Ectodermal cell (in vitro differentiated cells): ENCODE measurements at regions not wholly inside any gene's neighbourhood (a gene's known extent, or its start where the extent isn't known, plus 50 kb on each side); places are given as distances from the start of the nearest gene placed in this dataset.

ENCODE experiments used
- H3K27ac ChIP-seq: 2 replicates; pipeline ENCODE4 v1.7.0; 2013; ENCODE audit warnings: mild to moderate bottlenecking, low read depth, low read length; ENCODE audit not compliant: insufficient read depth, poor library complexity, severe bottlenecking
- H3K27me3 ChIP-seq: 2 replicates; pipeline ENCODE4 v1.7.0; 2013; ENCODE audit warnings: mild to moderate bottlenecking, low read length; ENCODE audit not compliant: insufficient read depth, control insufficient read depth, poor library complexity, severe bottlenecking
- H3K36me3 ChIP-seq: one replicate; pipeline ENCODE4 v1.7.0; 2013; ENCODE audit warnings: low read length; ENCODE audit not compliant: control insufficient read depth, insufficient read depth
- H3K4me1 ChIP-seq: one replicate; pipeline ENCODE4 v1.7.0; 2013; ENCODE audit warnings: low read length; ENCODE audit not compliant: control insufficient read depth, insufficient read depth
- H3K4me3 ChIP-seq: 2 replicates; pipeline ENCODE4 v1.7.0; 2013; ENCODE audit warnings: low read depth, low read length, control low read depth; ENCODE audit not compliant: insufficient read depth
- H3K9me3 ChIP-seq: 2 replicates; pipeline ENCODE4 v1.7.0; 2013; ENCODE audit warnings: mild to moderate bottlenecking, low read length, moderate library complexity; ENCODE audit not compliant: control insufficient read depth
- WGBS, 2 experiments: methylation state at CpG; one replicate each; pipeline ENCODE4 v1.1.7; 2013; ENCODE audit warnings: missing lambda C conversion rate in 2 of 2; 5-methylcytosine and 5-hydroxymethylcytosine counted together

- Histone ChIP-seq H3K36me3 (no peaks in the 10 kb centered on the region), H3K27me3 (no peaks in the 10 kb centered on the region), H3K9me3 (peaks cover 4% of the 10 kb centered on the region), H3K27ac (no peak overlapping the region), H3K4me3 (no peak overlapping the region), H3K4me1 (peaks cover 30% of the 10 kb centered on the region)
- 67% methylated on average over 1 of the region's 1 CpG; no CpG with 5 or more reads in 1 of the 2 experiments for WGBS, 2 experiments
Measured at GRCh38 chr15:95944193-95944592, 386.3 kb upstream of the NR2F2 start.

GRCh38 chr15:95944661-95945255 is 385.7 kb upstream of the NR2F2 start:
- no peaks in the 10 kb centered on the region for H3K27me3 ChIP-seq
- 83 to 96% methylated on average over 4 of the region's 4 CpGs for WGBS, 2 experiments

GRCh38 chr15:95946241-95946640 is 384.3 kb upstream of the NR2F2 start:
- WGBS, 2 experiments: 96 to 99% methylated on average over 2 of the region's 2 CpGs

More at GRCh38 chr15:95944661-95945255, 385.7 kb upstream of the NR2F2 start:
- peaks cover 24% of the 10 kb centered on the region for H3K4me1 ChIP-seq
- H3K36me3 ChIP-seq: no peaks in the 10 kb centered on the region
- H3K4me3 ChIP-seq: no peak overlapping the region
- no peak overlapping the region for H3K27ac ChIP-seq
- peaks cover 4% of the 10 kb centered on the region for H3K9me3 ChIP-seq

GRCh38 chr15:95946926-95947325 is 383.6 kb upstream of the NR2F2 start:
- Histone ChIP-seq H3K27me3 (no peaks in the 10 kb centered on the region), H3K27ac (no peak overlapping the region), H3K9me3 (peaks cover 4% of the 10 kb centered on the region), H3K4me3 (no peak overlapping the region), H3K36me3 (no peaks in the 10 kb centered on the region), H3K4me1 (peaks cover 15% of the 10 kb centered on the region)
- 93 to 94% methylated on average over 2 of the region's 2 CpGs for WGBS, 2 experiments

More at GRCh38 chr15:95946241-95946640, 384.3 kb upstream of the NR2F2 start:
- Histone ChIP-seq H3K9me3 (peaks cover 4% of the 10 kb centered on the region), H3K36me3 (no peaks in the 10 kb centered on the region), H3K27ac (no peak overlapping the region), H3K4me1 (peaks cover 16% of the 10 kb centered on the region), H3K4me3 (no peak overlapping the region), H3K27me3 (no peaks in the 10 kb centered on the region)

- Histone ChIP-seq H3K27ac (no peak overlapping the region), H3K4me1 (peaks cover 15% of the 10 kb centered on the region), H3K36me3 (no peaks in the 10 kb centered on the region), H3K4me3 (no peak overlapping the region), H3K27me3 (no peaks in the 10 kb centered on the region), H3K9me3 (no peaks in the 10 kb centered on the region)
- 92 to 94% methylated on average over 8 of the region's 8 CpGs for WGBS, 2 experiments
Measured at GRCh38 chr15:95948411-95948810, 382.1 kb upstream of the NR2F2 start.

GRCh38 chr15:95953032-95953431 is 377.5 kb upstream of the NR2F2 start:
- no peaks in the 10 kb centered on the region for H3K9me3 ChIP-seq
- H3K27me3 ChIP-seq: no peaks in the 10 kb centered on the region
- no peak overlapping the region for H3K4me3 ChIP-seq
- no peak overlapping the region for H3K27ac ChIP-seq
- H3K4me1 ChIP-seq: no peaks in the 10 kb centered on the region
- 96% methylated on average over 4 of the region's 4 CpGs for WGBS, 2 experiments
- no peaks in the 10 kb centered on the region for H3K36me3 ChIP-seq

GRCh38 chr15:95957861-95958260 is 372.6 kb upstream of the NR2F2 start:
- Histone ChIP-seq H3K4me1 (no peaks in the 10 kb centered on the region), H3K9me3 (no peaks in the 10 kb centered on the region), H3K4me3 (no peak overlapping the region), H3K27ac (no peak overlapping the region), H3K36me3 (no peaks in the 10 kb centered on the region), H3K27me3 (no peaks in the 10 kb centered on the region)
- 11 to 27% methylated on average over 7 of the region's 7 CpGs for WGBS, 2 experiments

GRCh38 chr15:95958382-95958781 is 372.1 kb upstream of the NR2F2 start:
- Histone ChIP-seq H3K4me1 (no peaks in the 10 kb centered on the region), H3K9me3 (no peaks in the 10 kb centered on the region), H3K4me3 (no peak overlapping the region), H3K27ac (no peak overlapping the region), H3K36me3 (no peaks in the 10 kb centered on the region), H3K27me3 (no peaks in the 10 kb centered on the region)
- WGBS, 2 experiments: 93 to 95% methylated on average over 5 of the region's 5 CpGs

GRCh38 chr15:95968856-95969255 is 361.6 kb upstream of the NR2F2 start:
- H3K4me1 ChIP-seq: peaks cover 5% of the 10 kb centered on the region
- 96 to 97% methylated on average over 5 of the region's 5 CpGs for WGBS, 2 experiments
- no peaks in the 10 kb centered on the region for H3K27me3 ChIP-seq
- H3K27ac ChIP-seq: no peak overlapping the region
- H3K4me3 ChIP-seq: no peak overlapping the region
- no peaks in the 10 kb centered on the region for H3K9me3 ChIP-seq
- H3K36me3 ChIP-seq: no peaks in the 10 kb centered on the region

GRCh38 chr15:95970326-95970725 is 360.2 kb upstream of the NR2F2 start:
- no peak overlapping the region for H3K27ac ChIP-seq
- no peaks in the 10 kb centered on the region for H3K9me3 ChIP-seq
- H3K4me3 ChIP-seq: no peak overlapping the region
- no peaks in the 10 kb centered on the region for H3K36me3 ChIP-seq
- H3K4me1 ChIP-seq: peaks cover 10% of the 10 kb centered on the region
- 90 to 98% methylated on average over 3 of the region's 3 CpGs for WGBS, 2 experiments
- no peaks in the 10 kb centered on the region for H3K27me3 ChIP-seq
